Thyroid gland (tissue), 4 donors: ENCODE measurements at regions not wholly inside any gene's neighbourhood (a gene's known extent, or its start where the extent isn't known, plus 50 kb on each side); places are given as distances from the start of the nearest gene placed in this dataset.

Source experiments
- CTCF ChIP-seq, 6 experiments: fragments of 200-600 bp in 3 of 6; fragments of 450-650 bp in 3 of 6; sonication (generic) in 3 of 6; IDR thresholded peaks; one replicate each; pipeline ENCODE4 v1.5.1; 2016 to 2019; ENCODE audit warnings: antibody characterized with exemption in 6 of 6, mild to moderate bottlenecking in 2 of 6, inconsistent platforms in 1 of 6, moderate library complexity in 1 of 6
- POLR2A ChIP-seq, 2 donors: fragments of 450-650 bp; IDR thresholded peaks; one replicate each; pipeline ENCODE4 v1.6.1; 2017; ENCODE audit warnings: antibody characterized with exemption in 2 of 2, mild to moderate bottlenecking in 2 of 2, moderate library complexity in 1 of 2

- TF ChIP-seq CTCF (IDR thresholded peaks at IDR 0.05) (no peak), POLR2A (IDR thresholded peaks at IDR 0.05) (no peak)
Observed at GRCh38 chr11:91837411-91838330, 386.9 kb upstream of the FAT3 start.
